H9 (cell line): ENCODE measurements at regions not wholly inside any gene's neighbourhood (a gene's known extent, or its start where the extent isn't known, plus 50 kb on each side); places are given as distances from the start of the nearest gene placed in this dataset.

ENCODE experiments used
- DNase-seq: peaks from one replicate; pipeline ENCODE4 v3.0.0-alpha.2; 2017
- H2AFZ ChIP-seq: one replicate; pipeline ENCODE4 v1.6.1; 2013; ENCODE audit warnings: mild to moderate bottlenecking, low read length, control low read depth, moderate library complexity
- H2AK5ac ChIP-seq: 2 replicates; pipeline ENCODE4 v1.6.1; 2013; ENCODE audit warnings: low read length, control low read depth, mixed read lengths; ENCODE audit not compliant: insufficient read length
- H2BK120ac ChIP-seq: one replicate; pipeline ENCODE4 v1.6.1; 2013; ENCODE audit warnings: low read depth, mild to moderate bottlenecking, low read length, control low read depth, inconsistent platforms; ENCODE audit not compliant: poor library complexity, severe bottlenecking
- H2BK12ac ChIP-seq: 2 replicates; pipeline ENCODE4 v1.6.1; 2013; ENCODE audit warnings: low read length, control low read depth, mixed read lengths, low read depth; ENCODE audit not compliant: insufficient read length
- H2BK15ac ChIP-seq: 2 replicates; pipeline ENCODE4 v1.6.1; 2013; ENCODE audit warnings: low read depth, low read length, control low read depth
- H2BK20ac ChIP-seq: one replicate; pipeline ENCODE4 v1.6.1; 2013; ENCODE audit warnings: low read depth, mild to moderate bottlenecking, low read length, control low read depth, inconsistent platforms; ENCODE audit not compliant: poor library complexity, severe bottlenecking
- H2BK5ac ChIP-seq: 2 replicates; pipeline ENCODE4 v1.6.1; 2013; ENCODE audit warnings: low read length, control low read depth, mixed read lengths; ENCODE audit not compliant: insufficient read length
- H3K14ac ChIP-seq: 2 replicates; pipeline ENCODE4 v1.6.1; 2013; ENCODE audit warnings: low read length, control low read depth; ENCODE audit not compliant: insufficient read depth
- H3K18ac ChIP-seq: 2 replicates; pipeline ENCODE4 v1.6.1; 2013; ENCODE audit warnings: low read depth, mild to moderate bottlenecking, mixed read lengths, low read length, control low read depth; ENCODE audit not compliant: insufficient read length
- H3K23ac ChIP-seq: 2 replicates; pipeline ENCODE4 v1.6.1; 2013; ENCODE audit warnings: low read length, control low read depth, mixed read lengths, low read depth; ENCODE audit not compliant: insufficient read length
- H3K23me2 ChIP-seq: 2 replicates; pipeline ENCODE4 v1.6.1; 2013; ENCODE audit warnings: low read depth, mild to moderate bottlenecking, mixed read lengths, low read length, control low read depth; ENCODE audit not compliant: insufficient read length, poor library complexity, severe bottlenecking
- H3K27ac ChIP-seq: 2 replicates; pipeline ENCODE4 v1.5.1; 2013; ENCODE audit warnings: low read length, control low read depth, mixed read lengths, low read depth; ENCODE audit not compliant: insufficient read length
- H3K27me3 ChIP-seq: 2 replicates; pipeline ENCODE4 v1.6.1; 2013; ENCODE audit warnings: low read length, control low read depth, inconsistent platforms; ENCODE audit not compliant: insufficient read depth
- H3K4ac ChIP-seq: 2 replicates; pipeline ENCODE4 v1.6.1; 2013; ENCODE audit warnings: low read depth, mild to moderate bottlenecking, control low read depth, inconsistent platforms, low read length, moderate library complexity
- H3K4me1 ChIP-seq: 2 replicates; pipeline ENCODE4 v1.6.1; 2013; ENCODE audit warnings: low read length, control low read depth, inconsistent platforms; ENCODE audit not compliant: insufficient read depth
- H3K4me2 ChIP-seq: 2 replicates; pipeline ENCODE4 v1.6.1; 2013; ENCODE audit warnings: low read length, control low read depth, mixed read lengths; ENCODE audit not compliant: insufficient read length, insufficient read depth
- H3K56ac ChIP-seq: 2 replicates; pipeline ENCODE4 v1.6.1; 2013; ENCODE audit warnings: low read depth, mild to moderate bottlenecking, mixed read lengths, low read length, control low read depth; ENCODE audit not compliant: insufficient read length
- H3K79me1 ChIP-seq: 2 replicates; pipeline ENCODE4 v1.6.1; 2013; ENCODE audit warnings: low read depth, mild to moderate bottlenecking, moderate library complexity, low read length, control low read depth, inconsistent platforms; ENCODE audit not compliant: insufficient read depth, poor library complexity, severe bottlenecking
- H3K79me2 ChIP-seq: 2 replicates; pipeline ENCODE4 v1.6.1; 2013; ENCODE audit warnings: low read length, control low read depth, inconsistent platforms; ENCODE audit not compliant: insufficient read depth
- H3K9ac ChIP-seq: 2 replicates; pipeline ENCODE4 v1.6.1; 2013; ENCODE audit warnings: low read length, control low read depth, mixed read lengths; ENCODE audit not compliant: insufficient read length; ENCODE audit errors: extremely low read depth
- H3K9me3 ChIP-seq: one replicate; pipeline ENCODE4 v1.6.1; 2013; ENCODE audit warnings: low read depth, low read length, inconsistent platforms; ENCODE audit not compliant: control insufficient read depth
- H3T11ph ChIP-seq: one replicate; pipeline ENCODE4 v1.6.1; 2013; ENCODE audit warnings: mild to moderate bottlenecking, low read length, control low read depth, inconsistent platforms
- H4K20me1 ChIP-seq: one replicate; pipeline ENCODE4 v1.6.1; 2013; ENCODE audit not compliant: control insufficient read depth, insufficient read length, insufficient read depth
- H4K5ac ChIP-seq: 2 replicates; pipeline ENCODE4 v1.6.1; 2013; ENCODE audit warnings: low read depth, mild to moderate bottlenecking, mixed read lengths, low read length, control low read depth; ENCODE audit not compliant: insufficient read length
- H4K8ac ChIP-seq: replicated peaks from 2 replicates; pipeline ENCODE4 v1.6.1; 2013; ENCODE audit warnings: low read length, control low read depth, mixed read lengths, low read depth; ENCODE audit not compliant: insufficient read length
- H4K91ac ChIP-seq: 2 replicates; pipeline ENCODE4 v1.6.1; 2013; ENCODE audit warnings: low read depth, mild to moderate bottlenecking, moderate library complexity, mixed read lengths, low read length, control low read depth; ENCODE audit not compliant: insufficient read length
- H3K27ac Mint-ChIP-seq, 3 experiments: 2 replicates in 2 of 3; 3 replicates in 1 of 3; pipeline ENCODE4 v1.8.0; 2020 to 2021; ENCODE audit warnings: mixed read lengths in 3 of 3, mild to moderate bottlenecking in 1 of 3, moderate library complexity in 1 of 3
- H3K27me3 Mint-ChIP-seq: 2 replicates; pipeline ENCODE4 v1.8.0; 2021; ENCODE audit warnings: low read depth, mild to moderate bottlenecking, moderate library complexity, mixed read lengths
- H3K36me3 Mint-ChIP-seq, 3 experiments: 2 replicates in 2 of 3; 3 replicates in 1 of 3; pipeline ENCODE4 v1.8.0; 2020 to 2021; ENCODE audit warnings: low read depth in 3 of 3, mixed read lengths in 3 of 3; ENCODE audit not compliant: insufficient read depth in 1 of 3
- H3K4me1 Mint-ChIP-seq, 2 experiments: 2 replicates each; pipeline ENCODE4 v1.8.0; 2020; ENCODE audit warnings: mixed read lengths in 2 of 2
- H3K4me3 Mint-ChIP-seq, 2 experiments: 2 replicates in 1 of 2; 3 replicates in 1 of 2; pipeline ENCODE4 v1.8.0; 2020 to 2021; ENCODE audit warnings: mild to moderate bottlenecking in 2 of 2, mixed read lengths in 2 of 2, moderate library complexity in 1 of 2
- H3K9me3 Mint-ChIP-seq, 2 experiments: 2 replicates in 1 of 2; 3 replicates in 1 of 2; pipeline ENCODE4 v1.8.0; 2020; ENCODE audit warnings: mild to moderate bottlenecking in 2 of 2, mixed read lengths in 2 of 2, moderate library complexity in 1 of 2
- WGBS: extraction: QIAGEN DNeasy Blood & Tissue Kit; methylation state at CpG from one replicate; pipeline ENCODE4 v1.1.7; 2013; ENCODE audit warnings: missing lambda C conversion rate, low lambda C conversion rate, mixed read lengths; ENCODE audit not compliant: insufficient read length; ENCODE audit errors: extremely low coverage; 5-methylcytosine and 5-hydroxymethylcytosine counted together
- TF ChIP-seq, protein P1 (sequence below): fragments of 200-600 bp; sonication (generic); conservative IDR thresholded peaks from 3 replicates; pipeline ENCODE4 v1.8.0; 2021; ENCODE audit warnings: antibody characterized with exemption, mild to moderate bottlenecking

DNA sequence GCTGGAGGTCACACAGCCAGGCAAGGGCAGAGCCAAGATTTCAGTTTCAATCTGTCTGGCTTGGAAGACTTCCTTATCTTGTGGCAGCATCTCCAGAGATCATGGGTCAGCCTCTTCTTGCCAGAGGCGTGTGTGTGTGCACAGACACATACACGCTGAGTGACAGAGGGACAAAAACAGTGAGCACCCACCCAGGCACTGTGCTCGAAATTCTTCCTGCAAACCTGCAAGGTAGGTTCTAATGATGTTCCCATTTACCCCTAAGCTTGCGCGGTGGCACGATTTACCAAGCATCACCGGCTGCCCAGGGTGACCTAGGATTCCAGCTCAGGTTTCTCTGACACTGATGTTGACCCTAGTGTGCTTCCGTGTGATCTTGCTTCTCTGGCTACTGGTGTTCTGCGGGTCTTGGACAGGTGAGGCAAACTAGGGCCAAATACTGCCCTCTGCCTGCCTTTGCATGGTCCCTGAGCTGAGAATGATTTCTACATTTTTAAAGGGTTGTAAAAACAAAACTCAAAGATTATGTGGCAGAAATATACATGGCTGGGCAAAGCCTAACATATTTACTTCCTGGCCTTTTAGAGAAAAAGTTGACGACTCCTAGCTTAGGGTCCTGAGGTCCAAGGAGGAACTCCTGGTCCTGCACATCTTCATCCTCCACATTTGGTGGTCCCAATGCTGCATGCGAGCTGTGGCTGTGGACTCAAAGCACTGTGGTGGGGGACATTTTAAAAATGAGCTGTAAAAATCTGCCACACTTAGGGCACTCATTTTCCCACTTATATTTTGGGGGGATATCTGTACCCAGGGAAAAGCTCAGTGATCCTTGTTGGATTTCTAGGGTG, 268.5 kb downstream of the RPS24 start:
- no peak overlapping the region for H3K18ac ChIP-seq
- no peaks in the 10 kb centered on the region for H3K27me3 ChIP-seq
- no peak overlapping the region for H2BK12ac ChIP-seq
- H2BK120ac ChIP-seq, result no peak overlapping the region
- H4K8ac ChIP-seq, result no peak overlapping the region
- Mint-ChIP-seq H3K4me1 (peaks cover 29 to 31% of the 10 kb centered on the region in 2 experiments), H3K9me3 (no peaks in the 10 kb centered on the region; a peak in 1 of 5 replicates), H3K4me3 (peak overlapping the region; percentile 82 to 84), H3K27me3 (peaks cover 20% of the 10 kb centered on the region), H3K36me3 (no peaks in the 10 kb centered on the region), H3K27ac (peak overlapping the region in 2 of 3 experiments; percentile 88 to 95; a peak in 3 of 7 replicates)
- H2BK20ac ChIP-seq, result no peak overlapping the region
- no peak overlapping the region for H3K23ac ChIP-seq
- no peak overlapping the region for H2AFZ ChIP-seq
- DNase-seq, result peak; percentile 46
- peaks cover 2% of the 10 kb centered on the region; the same call in 1 of the 2 replicates for H3K4me1 ChIP-seq
- H3K27ac ChIP-seq, result no peak overlapping the region
- TF ChIP-seq, protein P1, sequence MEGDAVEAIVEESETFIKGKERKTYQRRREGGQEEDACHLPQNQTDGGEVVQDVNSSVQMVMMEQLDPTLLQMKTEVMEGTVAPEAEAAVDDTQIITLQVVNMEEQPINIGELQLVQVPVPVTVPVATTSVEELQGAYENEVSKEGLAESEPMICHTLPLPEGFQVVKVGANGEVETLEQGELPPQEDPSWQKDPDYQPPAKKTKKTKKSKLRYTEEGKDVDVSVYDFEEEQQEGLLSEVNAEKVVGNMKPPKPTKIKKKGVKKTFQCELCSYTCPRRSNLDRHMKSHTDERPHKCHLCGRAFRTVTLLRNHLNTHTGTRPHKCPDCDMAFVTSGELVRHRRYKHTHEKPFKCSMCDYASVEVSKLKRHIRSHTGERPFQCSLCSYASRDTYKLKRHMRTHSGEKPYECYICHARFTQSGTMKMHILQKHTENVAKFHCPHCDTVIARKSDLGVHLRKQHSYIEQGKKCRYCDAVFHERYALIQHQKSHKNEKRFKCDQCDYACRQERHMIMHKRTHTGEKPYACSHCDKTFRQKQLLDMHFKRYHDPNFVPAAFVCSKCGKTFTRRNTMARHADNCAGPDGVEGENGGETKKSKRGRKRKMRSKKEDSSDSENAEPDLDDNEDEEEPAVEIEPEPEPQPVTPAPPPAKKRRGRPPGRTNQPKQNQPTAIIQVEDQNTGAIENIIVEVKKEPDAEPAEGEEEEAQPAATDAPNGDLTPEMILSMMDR, result peak; percentile 54; the same call in 2 of the 3 replicates
- no peak overlapping the region for H3K56ac ChIP-seq
- no peak overlapping the region for H2AK5ac ChIP-seq
- H4K91ac ChIP-seq, result no peak overlapping the region
- H3K79me2 ChIP-seq, result no peaks in the 10 kb centered on the region
- H3K79me1 ChIP-seq, result no peaks in the 10 kb centered on the region
- H3K23me2 ChIP-seq, result no peaks in the 10 kb centered on the region
- peak overlapping the region; percentile 70 for H3K4me2 ChIP-seq
- H3K4ac ChIP-seq, result no peak overlapping the region
- H3K14ac ChIP-seq, result no peak overlapping the region; the same call in 1 of the 2 replicates
- H3K9ac ChIP-seq, result no peak overlapping the region
- H4K5ac ChIP-seq, result no peak overlapping the region
- no peak overlapping the region for H2BK5ac ChIP-seq
- no peak overlapping the region for H2BK15ac ChIP-seq
- H4K20me1 ChIP-seq, result no peaks in the 10 kb centered on the region
- H3K9me3 ChIP-seq, result no peaks in the 10 kb centered on the region
- H3T11ph ChIP-seq, result no peak overlapping the region
- no CpG with 5 or more reads among the region's 11 CpGs for WGBS
